Fibroblast of the aortic adventitia (primary cell): ENCODE measurements at regions not wholly inside any gene's neighbourhood (a gene's known extent, or its start where the extent isn't known, plus 50 kb on each side); places are given as distances from the start of the nearest gene placed in this dataset.
"Not testable (repeated sequence)": the region's sequence is repeated elsewhere in the genome, so short reads cannot be mapped to it uniquely, and the experiment has no call there.

Source experiments
- DNase-seq: peaks from one replicate; pipeline ENCODE4 v3.0.0-alpha.2; 2010; ENCODE audit warnings: low read depth
- H3K4me3 ChIP-seq: 2 replicates; pipeline ENCODE4 v1.5.1; 2011; ENCODE audit warnings: low read depth, mild to moderate bottlenecking, control low read depth, low read length, moderate library complexity
- TF ChIP-seq, protein P1 (sequence below): IDR thresholded peaks from 2 replicates; pipeline ENCODE4 v1.5.1; 2011; ENCODE audit warnings: mild to moderate bottlenecking, low read length, control low read depth, inconsistent platforms; ENCODE audit not compliant: insufficient read depth

DNA sequence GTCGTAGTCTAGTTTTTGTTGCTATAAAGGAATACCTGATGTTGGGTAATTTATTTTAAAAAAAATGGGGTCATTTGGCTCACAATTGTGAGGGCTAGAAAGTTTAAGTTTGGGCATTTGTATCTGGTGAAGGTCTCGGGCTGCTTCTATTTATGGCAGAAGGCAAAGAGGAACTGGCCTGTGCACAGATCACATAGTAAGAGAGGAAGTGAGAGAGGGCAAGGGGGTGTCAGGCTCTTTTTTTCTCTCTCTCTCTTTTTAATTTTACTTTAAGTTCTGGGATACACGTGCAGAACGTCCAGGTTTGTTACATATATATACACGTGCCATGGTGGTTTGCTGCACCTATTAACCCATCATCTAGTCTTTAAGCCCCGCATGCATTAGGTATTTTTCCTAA lies 453.3 kb downstream of the DIRAS2 start:
- H3K4me3 ChIP-seq, result no peak overlapping the region
- TF ChIP-seq, protein P1, sequence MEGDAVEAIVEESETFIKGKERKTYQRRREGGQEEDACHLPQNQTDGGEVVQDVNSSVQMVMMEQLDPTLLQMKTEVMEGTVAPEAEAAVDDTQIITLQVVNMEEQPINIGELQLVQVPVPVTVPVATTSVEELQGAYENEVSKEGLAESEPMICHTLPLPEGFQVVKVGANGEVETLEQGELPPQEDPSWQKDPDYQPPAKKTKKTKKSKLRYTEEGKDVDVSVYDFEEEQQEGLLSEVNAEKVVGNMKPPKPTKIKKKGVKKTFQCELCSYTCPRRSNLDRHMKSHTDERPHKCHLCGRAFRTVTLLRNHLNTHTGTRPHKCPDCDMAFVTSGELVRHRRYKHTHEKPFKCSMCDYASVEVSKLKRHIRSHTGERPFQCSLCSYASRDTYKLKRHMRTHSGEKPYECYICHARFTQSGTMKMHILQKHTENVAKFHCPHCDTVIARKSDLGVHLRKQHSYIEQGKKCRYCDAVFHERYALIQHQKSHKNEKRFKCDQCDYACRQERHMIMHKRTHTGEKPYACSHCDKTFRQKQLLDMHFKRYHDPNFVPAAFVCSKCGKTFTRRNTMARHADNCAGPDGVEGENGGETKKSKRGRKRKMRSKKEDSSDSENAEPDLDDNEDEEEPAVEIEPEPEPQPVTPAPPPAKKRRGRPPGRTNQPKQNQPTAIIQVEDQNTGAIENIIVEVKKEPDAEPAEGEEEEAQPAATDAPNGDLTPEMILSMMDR, result no peak
- no peak for DNase-seq

DNA sequence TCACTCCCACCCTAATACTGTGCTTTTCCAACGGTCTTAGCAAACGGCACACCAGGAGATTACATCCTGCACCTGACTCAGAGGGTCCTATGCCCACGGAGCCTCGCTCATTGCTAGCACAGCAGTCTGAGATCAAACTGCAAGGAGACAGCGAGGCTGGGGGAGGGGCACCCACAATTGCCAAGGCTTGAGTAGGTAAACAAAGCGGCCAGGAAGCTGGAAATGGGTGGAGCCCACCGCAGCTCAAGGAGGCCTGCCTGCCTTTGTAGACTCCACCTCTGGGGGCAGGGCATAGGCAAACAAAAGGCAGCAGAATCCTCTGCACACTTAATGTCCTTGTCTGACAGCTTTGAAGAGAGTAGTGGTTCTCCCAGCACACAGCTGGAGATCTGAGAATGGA lies 450.2 kb downstream of the DIRAS2 start:
- not testable (repeated sequence) for DNase-seq, H3K4me3 ChIP-seq

DNA sequence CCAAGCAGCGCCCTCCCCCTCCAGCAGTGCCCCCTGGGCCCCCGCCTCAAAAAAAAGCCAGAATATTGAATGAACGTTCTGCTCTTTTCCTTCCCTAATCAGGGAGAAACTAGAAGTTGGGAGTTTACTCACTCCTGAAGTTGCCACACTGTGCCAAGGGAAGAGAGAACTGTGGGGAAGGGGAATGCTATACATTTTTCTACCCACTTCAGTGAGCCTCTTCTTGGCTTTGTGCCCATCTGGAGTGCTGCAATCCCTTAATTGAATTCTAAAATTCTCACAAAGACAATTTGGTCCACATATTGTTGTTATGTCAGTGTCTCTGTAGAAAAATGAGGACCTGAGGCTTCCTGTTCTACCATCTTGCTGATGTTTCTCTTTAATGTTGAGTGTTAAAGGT lies 443.7 kb downstream of the DIRAS2 start:
- no peak overlapping the region for H3K4me3 ChIP-seq
- no peak for DNase-seq
- TF ChIP-seq, protein P1, result no peak

DNA sequence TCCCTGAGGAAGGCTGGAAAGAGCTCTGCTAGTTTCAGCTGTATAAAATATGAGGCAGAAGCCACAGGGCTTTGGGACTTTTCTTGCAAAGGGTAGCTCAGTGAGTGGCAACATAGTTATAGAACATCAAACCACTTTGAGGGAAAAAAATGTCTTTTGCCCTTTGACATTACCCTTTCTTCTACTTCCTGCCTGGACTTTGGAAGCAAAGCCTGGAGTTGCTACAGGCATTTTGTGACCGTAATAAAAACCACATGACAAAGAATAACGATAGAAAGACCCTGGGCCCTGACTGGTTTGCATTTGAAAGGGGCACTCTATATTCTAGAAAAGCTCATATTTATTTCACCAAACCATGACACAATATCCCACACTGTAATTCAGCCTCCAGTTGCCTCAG lies 440.9 kb downstream of the DIRAS2 start:
- H3K4me3 ChIP-seq, result no peak overlapping the region
- TF ChIP-seq, protein P1, result no peak
- DNase-seq, result no peak

DNA sequence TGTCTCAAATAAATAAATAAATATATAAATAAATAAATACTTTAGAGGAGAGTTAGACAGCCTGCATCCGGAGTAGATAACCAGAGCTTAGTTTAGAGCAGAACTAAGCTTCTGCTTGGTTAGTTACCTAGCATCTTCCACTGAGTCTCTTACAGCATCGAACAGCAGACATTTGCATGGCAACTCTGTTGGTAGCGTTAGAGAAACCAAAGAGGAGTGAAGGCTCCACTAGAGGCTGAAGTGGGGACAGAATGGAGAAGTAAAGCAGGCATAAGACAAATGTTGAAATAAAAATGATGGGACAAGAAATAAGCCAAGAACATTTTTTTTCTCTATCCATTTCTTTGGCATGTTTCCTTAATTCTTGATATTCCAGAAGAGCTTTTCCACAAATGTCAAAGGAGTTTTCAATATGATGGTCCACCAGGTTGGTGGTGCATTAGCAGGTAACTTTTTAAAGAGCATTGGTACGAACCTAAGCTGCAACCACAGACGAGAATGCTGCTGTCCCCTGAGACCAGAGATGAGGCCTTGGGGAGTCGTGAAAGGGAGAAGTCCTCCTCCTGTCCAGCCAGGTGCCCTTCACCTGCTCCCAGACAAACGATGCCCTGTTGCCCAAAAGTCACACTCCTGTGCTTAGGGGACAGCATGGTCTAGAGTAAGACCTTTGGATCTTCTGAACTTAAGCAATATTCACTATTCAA lies 438.3 kb downstream of the DIRAS2 start:
- TF ChIP-seq, protein P1, result no peak
- no peak for DNase-seq
- no peak overlapping the region for H3K4me3 ChIP-seq

DNA sequence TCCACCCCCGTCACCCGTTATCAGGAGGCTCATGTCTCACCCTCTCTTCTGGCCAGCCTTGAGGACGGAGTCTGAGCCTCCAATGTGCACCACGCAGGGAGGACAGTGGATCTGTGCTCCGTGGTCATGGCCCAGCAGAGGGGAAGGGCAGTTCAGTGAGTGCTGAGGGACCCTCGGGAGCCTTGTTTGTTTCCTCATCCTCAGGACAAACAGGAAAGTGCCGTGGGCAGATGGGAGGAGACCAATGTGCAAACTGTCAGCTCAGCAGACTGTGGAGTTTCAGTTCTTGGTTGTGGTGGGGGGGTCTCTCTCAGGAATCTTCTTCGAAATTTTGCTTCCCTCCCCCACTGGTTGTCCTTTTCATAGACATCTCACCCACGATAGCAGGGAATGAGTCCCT lies 429.6 kb downstream of the DIRAS2 start:
- not testable (repeated sequence) for H3K4me3 ChIP-seq, DNase-seq

DNA sequence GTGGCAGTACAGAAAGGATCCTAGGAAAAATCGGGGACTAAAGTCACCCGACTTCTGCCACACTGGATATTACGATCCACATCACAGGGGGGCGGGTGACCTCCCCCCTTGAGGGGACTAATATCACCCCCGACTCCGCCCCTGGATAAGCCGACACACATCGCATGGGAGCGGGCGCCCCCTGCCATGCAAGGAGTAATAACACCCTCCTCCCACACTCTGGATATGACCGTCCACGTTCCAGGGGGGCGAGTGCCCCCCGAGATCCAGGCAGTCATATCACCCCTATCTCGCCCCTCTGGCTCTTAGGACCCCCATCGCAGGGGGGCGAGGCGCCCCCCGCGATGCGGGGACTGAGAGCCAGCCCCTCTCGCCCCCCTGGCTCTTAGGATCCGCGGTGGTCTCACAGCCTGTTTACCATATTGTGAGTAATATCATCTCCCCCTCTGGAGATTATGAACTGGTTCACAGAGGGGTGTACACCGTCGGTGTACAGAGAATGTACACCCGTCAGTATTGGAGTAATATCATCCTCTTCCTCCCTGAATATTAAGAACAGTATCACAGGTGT lies 423.0 kb downstream of the DIRAS2 start:
- DNase-seq, result no peak
- no peak overlapping the region for H3K4me3 ChIP-seq
- TF ChIP-seq, protein P1, result no peak

DNA sequence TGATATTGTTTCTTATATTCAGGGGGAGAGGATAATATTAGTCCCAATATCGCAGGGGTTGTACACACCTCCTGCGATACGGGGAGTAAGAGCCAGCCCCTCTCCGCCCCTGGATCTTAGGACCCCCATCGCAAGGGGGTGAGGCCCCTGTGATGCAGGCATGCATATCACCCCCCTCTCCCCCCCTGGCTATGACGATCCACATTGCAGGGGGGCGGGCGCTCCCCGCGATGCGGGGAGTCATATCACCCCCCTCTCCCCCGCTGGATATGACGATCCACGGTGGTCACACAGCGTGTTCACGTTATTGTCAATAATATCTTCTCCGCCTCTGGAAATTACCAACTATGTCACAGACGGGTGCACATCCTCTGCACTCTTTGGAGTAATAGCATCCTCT lies 420.7 kb downstream of the DIRAS2 start:
- not testable (repeated sequence) for DNase-seq

More for the DNA sequence above, 420.7 kb downstream of the DIRAS2 start:
- not testable (repeated sequence) for H3K4me3 ChIP-seq
